ENCODE measurements at regions not wholly inside any gene's neighbourhood (a gene's known extent, or its start where the extent isn't known, plus 50 kb on each side); places are given as distances from the start of the nearest gene placed in this dataset.

DNA sequence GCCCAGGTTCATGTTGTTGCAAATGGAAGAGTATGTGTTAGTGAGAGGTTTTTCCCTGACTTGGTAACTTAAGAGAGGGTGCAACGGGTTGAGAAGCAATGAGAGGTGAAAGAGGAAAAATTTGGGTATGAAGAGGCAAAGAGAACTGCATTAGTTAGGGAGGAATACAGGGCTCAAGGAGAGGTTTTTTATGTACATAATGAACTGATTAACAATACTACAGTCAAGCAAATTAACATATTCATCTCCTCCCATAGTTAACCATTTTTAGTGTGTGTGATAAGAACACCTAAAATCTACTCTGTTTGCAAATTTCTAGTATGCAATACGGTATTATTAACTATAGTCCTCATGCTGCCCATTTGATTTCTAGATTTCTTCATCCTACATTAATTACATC is 79.5 kb upstream of the HTR1E start:
- H3K79me1 ChIP-seq (ENCODE audit: insufficient read depth, low read depth, low read length, poor library complexity, severe bottlenecking): no peaks in the 10 kb centered on the region
- H3K14ac ChIP-seq (ENCODE audit: insufficient read depth, low read length): no peak overlapping the region
- H2BK15ac ChIP-seq (ENCODE audit: low read depth, low read length): no peak overlapping the region
- no peak overlapping the region for H2BK20ac ChIP-seq (ENCODE audit: low read depth, low read length, poor library complexity, severe bottlenecking)
- H3T11ph ChIP-seq (ENCODE audit: low read length): no peak overlapping the region
- no peaks in the 10 kb centered on the region for H3K4me1 Mint-ChIP-seq
- H2BK12ac ChIP-seq (ENCODE audit: insufficient read length, low read depth, low read length): no peak overlapping the region
- peaks cover 4% of the 10 kb centered on the region; the same call in 1 of the 2 replicates for H3K27me3 Mint-ChIP-seq (ENCODE audit: low read depth)
- no peak overlapping the region for H3K27ac Mint-ChIP-seq
- no peaks in the 10 kb centered on the region for H3K9me3 Mint-ChIP-seq
- no peaks in the 10 kb centered on the region for H3K36me3 Mint-ChIP-seq (ENCODE audit: insufficient read depth in 1 of 3, low read depth in 3 of 3)
- WGBS (ENCODE audit: extremely low coverage, insufficient read length, low lambda C conversion rate): no CpG with 5 or more reads among the region's 2 CpGs
- H3K4me3 Mint-ChIP-seq: no peak overlapping the region
- no peak overlapping the region for H3K56ac ChIP-seq (ENCODE audit: insufficient read length, low read depth, low read length)
- H2AFZ ChIP-seq (ENCODE audit: low read length): no peak overlapping the region
- no peak overlapping the region for H4K5ac ChIP-seq (ENCODE audit: insufficient read length, low read depth, low read length)
- no peak for TF ChIP-seq CTCF (conservative IDR thresholded peaks at IDR 0.05)
- no peak overlapping the region for H3K27ac ChIP-seq (ENCODE audit: insufficient read length, low read depth, low read length)
- no peaks in the 10 kb centered on the region; the same call in 1 of the 2 replicates for H3K27me3 ChIP-seq (ENCODE audit: insufficient read depth, low read length)
- DNase-seq: no peak
- H2BK5ac ChIP-seq (ENCODE audit: insufficient read length, low read length): no peak overlapping the region
- H3K4me2 ChIP-seq (ENCODE audit: insufficient read depth, insufficient read length, low read length): no peak overlapping the region
- no peaks in the 10 kb centered on the region for H4K20me1 ChIP-seq (ENCODE audit: control insufficient read depth, insufficient read depth, insufficient read length)
- H3K18ac ChIP-seq (ENCODE audit: insufficient read length, low read depth, low read length): no peak overlapping the region
- H3K9me3 ChIP-seq (ENCODE audit: control insufficient read depth, low read depth, low read length): no peaks in the 10 kb centered on the region
- no peak overlapping the region for H3K9ac ChIP-seq (ENCODE audit: extremely low read depth, insufficient read length, low read length)
- H4K8ac ChIP-seq (replicated peaks; ENCODE audit: insufficient read length, low read depth, low read length): no peak overlapping the region
- no peak overlapping the region for H3K4ac ChIP-seq (ENCODE audit: low read depth, low read length)
- no peaks in the 10 kb centered on the region for H3K23me2 ChIP-seq (ENCODE audit: insufficient read length, low read depth, low read length, poor library complexity, severe bottlenecking)
- no peaks in the 10 kb centered on the region; the same call in 1 of the 2 replicates for H3K4me1 ChIP-seq (ENCODE audit: insufficient read depth, low read length)
- no peak overlapping the region for H2AK5ac ChIP-seq (ENCODE audit: insufficient read length, low read length)
- no peak overlapping the region for H2BK120ac ChIP-seq (ENCODE audit: low read depth, low read length, poor library complexity, severe bottlenecking)
- no peaks in the 10 kb centered on the region for H3K79me2 ChIP-seq (ENCODE audit: insufficient read depth, low read length)
- H3K23ac ChIP-seq (ENCODE audit: insufficient read length, low read depth, low read length): no peak overlapping the region
- no peak overlapping the region for H4K91ac ChIP-seq (ENCODE audit: insufficient read length, low read depth, low read length)
